Heart left ventricle (tissue), 13 donors: ENCODE measurements at regions not wholly inside any gene's neighbourhood (a gene's known extent, or its start where the extent isn't known, plus 50 kb on each side); places are given as distances from the start of the nearest gene placed in this dataset.

Experiments used
- CTCF ChIP-seq, 12 donors: fragments of 200-600 bp; sonication (generic) in 4 of 12; IDR thresholded peaks; one replicate each; pipeline versions ENCODE4 v1.5.0 to v1.8.0; 2018 to 2022; ENCODE audit warnings: antibody characterized with exemption in 12 of 12, mild to moderate bottlenecking in 5 of 12
- POLR2A ChIP-seq, 2 donors: fragments of 450-650 bp; IDR thresholded peaks; one replicate each; pipeline ENCODE4 v1.6.1; 2017; ENCODE audit warnings: antibody characterized with exemption in 2 of 2, mild to moderate bottlenecking in 2 of 2, moderate library complexity in 2 of 2
- donor health status: ischemic (EF 13 %, LVEDD 7.1; RV severe dilation, severe dysfunction).
- donor health status: DM: no; HTN: yes; CAD: no.
- donor health status: DM: no; HTN: no; CAD: no.
- donor health status: ischemic (EF 25% LVEDD 6.9; RV normal size, moderate dysfunction).
- donor health status: ischemic (EF 25% LVEDD 5.7; RV mildly dilated, moderate dysfunction).
- donor health status: ischemic (EF 35%, LVEDD 5.7; RV mildly dilated, moderate dysfunction).
- donor health status: nonischemic (EF 11% LVEDD 7.7; RV severe dilation, severe dysfunction).
- donor health status: DM: yes; HTN: yes; CAD: no.
- donor health status: PGD.
- donor health status: ischemic (EF 29% LVEDD 5.4; RV normal size, mild dysfunction).
- donor health status: nonischemic (EF 23%, LVEDD 6.1; RV moderate dilation, normal function).

- no peak for TF ChIP-seq CTCF (IDR thresholded peaks at IDR 0.05)
- TF ChIP-seq POLR2A (IDR thresholded peaks at IDR 0.05): no peak
These were observed 429.9 kb downstream of the DYNC2H1 start for GRCh38 chr11:103539166-103539565.
